K562 (cell line): ENCODE measurements at regions not wholly inside any gene's neighbourhood (a gene's known extent, or its start where the extent isn't known, plus 50 kb on each side); places are given as distances from the start of the nearest gene placed in this dataset.

Source experiments
- MEF2D ChIP-seq: conservative IDR thresholded peaks from 2 replicates; pipeline ENCODE4 v1.6.1; 2016; ENCODE audit warnings: low read depth, missing genetic modification characterization, missing compliant biosample characterization
- ZNF212 ChIP-seq: fragments of 450-650 bp; formaldehyde crosslinking; IDR thresholded peaks from 2 replicates; pipeline ENCODE4 v1.4.0; 2020; ENCODE audit warnings: mild to moderate bottlenecking
- TF ChIP-seq, protein P1 (sequence below): fragments of 450-650 bp; IDR thresholded peaks from 2 replicates; pipeline ENCODE4 v1.6.1; 2016; ENCODE audit warnings: mild to moderate bottlenecking, moderate library complexity
- TF ChIP-seq, protein P2 (sequence below): fragments of 450-650 bp; IDR thresholded peaks from 2 replicates; pipeline ENCODE4 v1.7.1; 2018; ENCODE audit warnings: mild to moderate bottlenecking, low read depth; ENCODE audit not compliant: partially characterized antibody
- TF ChIP-seq, protein P3 (sequence below): fragments of 450-650 bp; formaldehyde crosslinking; IDR thresholded peaks from 2 replicates; pipeline ENCODE4 v1.4.0; 2022; ENCODE audit warnings: mild to moderate bottlenecking, moderate library complexity

DNA sequence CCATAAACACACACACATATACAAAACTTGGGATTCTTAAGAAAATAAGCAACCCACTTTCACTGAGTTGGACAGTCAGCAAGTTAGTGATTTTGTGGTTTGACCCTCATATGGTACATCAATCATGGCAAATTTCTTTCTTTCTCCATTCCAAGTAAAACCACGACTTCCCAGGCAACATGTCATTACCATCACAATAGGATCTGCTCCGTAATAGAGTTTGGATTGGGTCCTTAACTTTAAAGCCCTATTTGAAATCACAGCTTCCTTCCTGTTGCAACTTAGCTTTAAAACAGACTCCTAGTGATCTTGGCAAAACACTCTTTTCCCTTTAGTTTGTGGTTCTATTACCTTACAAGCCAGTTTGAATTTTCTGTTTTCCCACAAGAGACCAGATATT, 483.6 kb downstream of the INHBA start (continued):
- TF ChIP-seq, protein P1, sequence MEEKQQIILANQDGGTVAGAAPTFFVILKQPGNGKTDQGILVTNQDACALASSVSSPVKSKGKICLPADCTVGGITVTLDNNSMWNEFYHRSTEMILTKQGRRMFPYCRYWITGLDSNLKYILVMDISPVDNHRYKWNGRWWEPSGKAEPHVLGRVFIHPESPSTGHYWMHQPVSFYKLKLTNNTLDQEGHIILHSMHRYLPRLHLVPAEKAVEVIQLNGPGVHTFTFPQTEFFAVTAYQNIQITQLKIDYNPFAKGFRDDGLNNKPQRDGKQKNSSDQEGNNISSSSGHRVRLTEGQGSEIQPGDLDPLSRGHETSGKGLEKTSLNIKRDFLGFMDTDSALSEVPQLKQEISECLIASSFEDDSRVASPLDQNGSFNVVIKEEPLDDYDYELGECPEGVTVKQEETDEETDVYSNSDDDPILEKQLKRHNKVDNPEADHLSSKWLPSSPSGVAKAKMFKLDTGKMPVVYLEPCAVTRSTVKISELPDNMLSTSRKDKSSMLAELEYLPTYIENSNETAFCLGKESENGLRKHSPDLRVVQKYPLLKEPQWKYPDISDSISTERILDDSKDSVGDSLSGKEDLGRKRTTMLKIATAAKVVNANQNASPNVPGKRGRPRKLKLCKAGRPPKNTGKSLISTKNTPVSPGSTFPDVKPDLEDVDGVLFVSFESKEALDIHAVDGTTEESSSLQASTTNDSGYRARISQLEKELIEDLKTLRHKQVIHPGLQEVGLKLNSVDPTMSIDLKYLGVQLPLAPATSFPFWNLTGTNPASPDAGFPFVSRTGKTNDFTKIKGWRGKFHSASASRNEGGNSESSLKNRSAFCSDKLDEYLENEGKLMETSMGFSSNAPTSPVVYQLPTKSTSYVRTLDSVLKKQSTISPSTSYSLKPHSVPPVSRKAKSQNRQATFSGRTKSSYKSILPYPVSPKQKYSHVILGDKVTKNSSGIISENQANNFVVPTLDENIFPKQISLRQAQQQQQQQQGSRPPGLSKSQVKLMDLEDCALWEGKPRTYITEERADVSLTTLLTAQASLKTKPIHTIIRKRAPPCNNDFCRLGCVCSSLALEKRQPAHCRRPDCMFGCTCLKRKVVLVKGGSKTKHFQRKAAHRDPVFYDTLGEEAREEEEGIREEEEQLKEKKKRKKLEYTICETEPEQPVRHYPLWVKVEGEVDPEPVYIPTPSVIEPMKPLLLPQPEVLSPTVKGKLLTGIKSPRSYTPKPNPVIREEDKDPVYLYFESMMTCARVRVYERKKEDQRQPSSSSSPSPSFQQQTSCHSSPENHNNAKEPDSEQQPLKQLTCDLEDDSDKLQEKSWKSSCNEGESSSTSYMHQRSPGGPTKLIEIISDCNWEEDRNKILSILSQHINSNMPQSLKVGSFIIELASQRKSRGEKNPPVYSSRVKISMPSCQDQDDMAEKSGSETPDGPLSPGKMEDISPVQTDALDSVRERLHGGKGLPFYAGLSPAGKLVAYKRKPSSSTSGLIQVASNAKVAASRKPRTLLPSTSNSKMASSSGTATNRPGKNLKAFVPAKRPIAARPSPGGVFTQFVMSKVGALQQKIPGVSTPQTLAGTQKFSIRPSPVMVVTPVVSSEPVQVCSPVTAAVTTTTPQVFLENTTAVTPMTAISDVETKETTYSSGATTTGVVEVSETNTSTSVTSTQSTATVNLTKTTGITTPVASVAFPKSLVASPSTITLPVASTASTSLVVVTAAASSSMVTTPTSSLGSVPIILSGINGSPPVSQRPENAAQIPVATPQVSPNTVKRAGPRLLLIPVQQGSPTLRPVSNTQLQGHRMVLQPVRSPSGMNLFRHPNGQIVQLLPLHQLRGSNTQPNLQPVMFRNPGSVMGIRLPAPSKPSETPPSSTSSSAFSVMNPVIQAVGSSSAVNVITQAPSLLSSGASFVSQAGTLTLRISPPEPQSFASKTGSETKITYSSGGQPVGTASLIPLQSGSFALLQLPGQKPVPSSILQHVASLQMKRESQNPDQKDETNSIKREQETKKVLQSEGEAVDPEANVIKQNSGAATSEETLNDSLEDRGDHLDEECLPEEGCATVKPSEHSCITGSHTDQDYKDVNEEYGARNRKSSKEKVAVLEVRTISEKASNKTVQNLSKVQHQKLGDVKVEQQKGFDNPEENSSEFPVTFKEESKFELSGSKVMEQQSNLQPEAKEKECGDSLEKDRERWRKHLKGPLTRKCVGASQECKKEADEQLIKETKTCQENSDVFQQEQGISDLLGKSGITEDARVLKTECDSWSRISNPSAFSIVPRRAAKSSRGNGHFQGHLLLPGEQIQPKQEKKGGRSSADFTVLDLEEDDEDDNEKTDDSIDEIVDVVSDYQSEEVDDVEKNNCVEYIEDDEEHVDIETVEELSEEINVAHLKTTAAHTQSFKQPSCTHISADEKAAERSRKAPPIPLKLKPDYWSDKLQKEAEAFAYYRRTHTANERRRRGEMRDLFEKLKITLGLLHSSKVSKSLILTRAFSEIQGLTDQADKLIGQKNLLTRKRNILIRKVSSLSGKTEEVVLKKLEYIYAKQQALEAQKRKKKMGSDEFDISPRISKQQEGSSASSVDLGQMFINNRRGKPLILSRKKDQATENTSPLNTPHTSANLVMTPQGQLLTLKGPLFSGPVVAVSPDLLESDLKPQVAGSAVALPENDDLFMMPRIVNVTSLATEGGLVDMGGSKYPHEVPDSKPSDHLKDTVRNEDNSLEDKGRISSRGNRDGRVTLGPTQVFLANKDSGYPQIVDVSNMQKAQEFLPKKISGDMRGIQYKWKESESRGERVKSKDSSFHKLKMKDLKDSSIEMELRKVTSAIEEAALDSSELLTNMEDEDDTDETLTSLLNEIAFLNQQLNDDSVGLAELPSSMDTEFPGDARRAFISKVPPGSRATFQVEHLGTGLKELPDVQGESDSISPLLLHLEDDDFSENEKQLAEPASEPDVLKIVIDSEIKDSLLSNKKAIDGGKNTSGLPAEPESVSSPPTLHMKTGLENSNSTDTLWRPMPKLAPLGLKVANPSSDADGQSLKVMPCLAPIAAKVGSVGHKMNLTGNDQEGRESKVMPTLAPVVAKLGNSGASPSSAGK: no peak
- TF ChIP-seq, protein P2, sequence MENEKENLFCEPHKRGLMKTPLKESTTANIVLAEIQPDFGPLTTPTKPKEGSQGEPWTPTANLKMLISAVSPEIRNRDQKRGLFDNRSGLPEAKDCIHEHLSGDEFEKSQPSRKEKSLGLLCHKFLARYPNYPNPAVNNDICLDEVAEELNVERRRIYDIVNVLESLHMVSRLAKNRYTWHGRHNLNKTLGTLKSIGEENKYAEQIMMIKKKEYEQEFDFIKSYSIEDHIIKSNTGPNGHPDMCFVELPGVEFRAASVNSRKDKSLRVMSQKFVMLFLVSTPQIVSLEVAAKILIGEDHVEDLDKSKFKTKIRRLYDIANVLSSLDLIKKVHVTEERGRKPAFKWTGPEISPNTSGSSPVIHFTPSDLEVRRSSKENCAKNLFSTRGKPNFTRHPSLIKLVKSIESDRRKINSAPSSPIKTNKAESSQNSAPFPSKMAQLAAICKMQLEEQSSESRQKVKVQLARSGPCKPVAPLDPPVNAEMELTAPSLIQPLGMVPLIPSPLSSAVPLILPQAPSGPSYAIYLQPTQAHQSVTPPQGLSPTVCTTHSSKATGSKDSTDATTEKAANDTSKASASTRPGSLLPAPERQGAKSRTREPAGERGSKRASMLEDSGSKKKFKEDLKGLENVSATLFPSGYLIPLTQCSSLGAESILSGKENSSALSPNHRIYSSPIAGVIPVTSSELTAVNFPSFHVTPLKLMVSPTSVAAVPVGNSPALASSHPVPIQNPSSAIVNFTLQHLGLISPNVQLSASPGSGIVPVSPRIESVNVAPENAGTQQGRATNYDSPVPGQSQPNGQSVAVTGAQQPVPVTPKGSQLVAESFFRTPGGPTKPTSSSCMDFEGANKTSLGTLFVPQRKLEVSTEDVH: no peak
- TF ChIP-seq ZNF212 (CRISPR knock-in tag) (no peak), MEF2D (tag) (no peak)
- TF ChIP-seq, protein P3, sequence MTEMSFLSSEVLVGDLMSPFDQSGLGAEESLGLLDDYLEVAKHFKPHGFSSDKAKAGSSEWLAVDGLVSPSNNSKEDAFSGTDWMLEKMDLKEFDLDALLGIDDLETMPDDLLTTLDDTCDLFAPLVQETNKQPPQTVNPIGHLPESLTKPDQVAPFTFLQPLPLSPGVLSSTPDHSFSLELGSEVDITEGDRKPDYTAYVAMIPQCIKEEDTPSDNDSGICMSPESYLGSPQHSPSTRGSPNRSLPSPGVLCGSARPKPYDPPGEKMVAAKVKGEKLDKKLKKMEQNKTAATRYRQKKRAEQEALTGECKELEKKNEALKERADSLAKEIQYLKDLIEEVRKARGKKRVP (CRISPR knock-in tag): no peak
